ENCODE measurements at regions not wholly inside any gene's neighbourhood (a gene's known extent, or its start where the extent isn't known, plus 50 kb on each side); places are given as distances from the start of the nearest gene placed in this dataset.

- no peaks in the 10 kb centered on the region for H3K27me3 ChIP-seq (ENCODE audit: control insufficient read depth, insufficient read depth, low read length)
- BruUV-seq (replicated peaks) = no TSS peak
- no peak overlapping the region for H4K91ac ChIP-seq (ENCODE audit: insufficient read depth, low read depth, low read length)
- no peak overlapping the region for H2AK9ac ChIP-seq (replicated peaks; ENCODE audit: low read depth, low read length, poor library complexity)
- no peak overlapping the region for H3K18ac ChIP-seq (ENCODE audit: low read depth, low read length)
- H2BK120ac ChIP-seq (ENCODE audit: low read depth, low read length) = no peak overlapping the region
- no peaks in the 10 kb centered on the region for H3K9me1 ChIP-seq (ENCODE audit: insufficient read depth, low read length)
- no peak overlapping the region for H2AFZ ChIP-seq (replicated peaks; ENCODE audit: low read length, poor library complexity)
- no peaks in the 10 kb centered on the region for H3K79me1 ChIP-seq (ENCODE audit: low read depth in 1 of 2, low read length in 2 of 2)
- no peak for ATAC-seq (ENCODE audit: low read depth)
- no peak overlapping the region for H2AK5ac ChIP-seq (ENCODE audit: low read depth, low read length)
- H3K56ac ChIP-seq (ENCODE audit: extremely low read depth, insufficient read depth, low read length) = no peak overlapping the region
- dilution Hi-C loops (cut with HindIII; ENCODE audit: low sequenced_read_pairs, unreplicated experiment) = no loop called here
- no peaks in the 10 kb centered on the region for H3K36me3 ChIP-seq (ENCODE audit: control insufficient read depth, insufficient read depth, low read length)
- ChIA-PET CTCF (no interaction called here), POLR2A (ENCODE audit: unreplicated experiment) (no interaction called here)
- no peak overlapping the region for H2BK20ac ChIP-seq (ENCODE audit: low read depth, low read length)
- H4K8ac ChIP-seq (ENCODE audit: low read depth in 2 of 2, low read length in 2 of 2) = no peak overlapping the region
- no peak overlapping the region for H3K23ac ChIP-seq (ENCODE audit: low read depth, low read length)
- H3K4me1 ChIP-seq (ENCODE audit: control insufficient read depth, insufficient read depth, low read length) = no peaks in the 10 kb centered on the region
- intact Hi-C loops (cut with micrococcal nuclease) = no loop called here
- DNase-seq = no peak
- WGBS, 2 experiments (ENCODE audit: extremely low coverage in 2 of 2, insufficient read length in 1 of 2) = no CpG with 5 or more reads among the region's 4 CpGs
- H3K4me2 ChIP-seq (ENCODE audit: low read depth, low read length) = no peak overlapping the region
- no peak overlapping the region for H2BK15ac ChIP-seq (ENCODE audit: low read depth, low read length)
- H3K9ac ChIP-seq (ENCODE audit: low read depth, low read length) = no peak overlapping the region
- no peak overlapping the region for H4K5ac ChIP-seq (ENCODE audit: low read depth, low read length)
- H3K4me3 ChIP-seq (ENCODE audit: insufficient read depth, low read depth, low read length) = no peak overlapping the region
- H3K27ac ChIP-seq (ENCODE audit: insufficient read depth, low read length) = no peak overlapping the region
- TF ChIP-seq MXI1 (IDR thresholded peaks at IDR 0.05; ENCODE audit: borderline replicate concordance, low read depth, low read length) (no peak), MAZ (IDR thresholded peaks at IDR 0.05; ENCODE audit: borderline replicate concordance, low read depth, low read length) (no peak), ELK1 (IDR thresholded peaks at IDR 0.05; ENCODE audit: borderline replicate concordance, low read depth, low read length) (no peak), CHD1 (IDR thresholded peaks at IDR 0.05; ENCODE audit: low read depth, low read length) (no peak), POLR2A (IDR thresholded peaks at IDR 0.05; ENCODE audit: low read depth, low read length) (no peak), RAD21 (IDR thresholded peaks at IDR 0.05; ENCODE audit: low read length) (no peak), CEBPB (IDR thresholded peaks at IDR 0.05; ENCODE audit: low read depth, low read length) (no peak), FOS (IDR thresholded peaks at IDR 0.05; ENCODE audit: low read depth, low read length) (no peak)
- H3K9me3 ChIP-seq (ENCODE audit: control insufficient read depth, insufficient read depth, low read length) = peaks cover 5% of the 10 kb centered on the region; the same call in 1 of the 2 replicates
- no peak overlapping the region for H3K4ac ChIP-seq (ENCODE audit: low read depth, low read length)
- no peak overlapping the region for H3K14ac ChIP-seq (replicated peaks; ENCODE audit: low read depth, low read length)
- in situ Hi-C loops (cut with MboI; ENCODE audit: low sequenced_read_pairs) = no loop called here
- H4K20me1 ChIP-seq (ENCODE audit: insufficient read depth, low read length) = no peaks in the 10 kb centered on the region
- no peak overlapping the region for H2BK5ac ChIP-seq (ENCODE audit: low read depth, low read length, poor library complexity, severe bottlenecking)
Observed at GRCh38 chr9:85117831-85118230, 448.3 kb downstream of the NTRK2 start.
